Mesenteric fat pad (tissue), 1 donor: ENCODE measurements at regions not wholly inside any gene's neighbourhood (a gene's known extent, or its start where the extent isn't known, plus 50 kb on each side); places are given as distances from the start of the nearest gene placed in this dataset.

ENCODE experiments used
- DNase-seq: peaks from one replicate; pipeline ENCODE4 v3.0.0-alpha.2; 2020; ENCODE audit warnings: low spot score
- donor health status: DM: yes; HTN: yes; CAD: no.

DNA sequence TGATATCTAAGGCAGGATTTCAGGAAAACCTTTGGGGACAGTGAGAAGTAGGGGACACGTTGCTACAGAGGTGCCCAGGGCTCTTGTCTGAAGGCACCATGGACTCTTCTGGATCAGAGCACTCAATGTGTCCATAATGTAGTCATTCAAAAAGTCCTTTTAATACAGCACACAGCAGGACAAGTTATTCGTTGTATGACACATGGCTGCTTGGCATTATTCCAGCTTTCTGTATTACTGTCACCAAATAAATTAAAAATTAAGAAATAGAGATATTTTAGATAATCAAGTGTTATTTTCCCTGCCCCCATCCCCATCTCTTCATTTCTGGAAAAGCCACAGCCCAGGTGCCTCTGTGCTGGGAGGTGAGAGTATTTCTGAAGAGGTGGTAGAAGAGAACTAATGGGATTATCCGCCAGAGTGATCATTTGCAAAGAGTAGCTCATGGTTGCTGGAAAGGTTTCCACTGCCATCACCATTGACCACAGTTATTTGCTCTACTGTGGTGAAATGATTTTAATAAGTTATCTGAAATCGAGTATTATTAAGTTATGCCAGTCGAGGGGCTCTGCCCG, 83.0 kb downstream of the CXCL12 start:
- no peak for DNase-seq

DNA sequence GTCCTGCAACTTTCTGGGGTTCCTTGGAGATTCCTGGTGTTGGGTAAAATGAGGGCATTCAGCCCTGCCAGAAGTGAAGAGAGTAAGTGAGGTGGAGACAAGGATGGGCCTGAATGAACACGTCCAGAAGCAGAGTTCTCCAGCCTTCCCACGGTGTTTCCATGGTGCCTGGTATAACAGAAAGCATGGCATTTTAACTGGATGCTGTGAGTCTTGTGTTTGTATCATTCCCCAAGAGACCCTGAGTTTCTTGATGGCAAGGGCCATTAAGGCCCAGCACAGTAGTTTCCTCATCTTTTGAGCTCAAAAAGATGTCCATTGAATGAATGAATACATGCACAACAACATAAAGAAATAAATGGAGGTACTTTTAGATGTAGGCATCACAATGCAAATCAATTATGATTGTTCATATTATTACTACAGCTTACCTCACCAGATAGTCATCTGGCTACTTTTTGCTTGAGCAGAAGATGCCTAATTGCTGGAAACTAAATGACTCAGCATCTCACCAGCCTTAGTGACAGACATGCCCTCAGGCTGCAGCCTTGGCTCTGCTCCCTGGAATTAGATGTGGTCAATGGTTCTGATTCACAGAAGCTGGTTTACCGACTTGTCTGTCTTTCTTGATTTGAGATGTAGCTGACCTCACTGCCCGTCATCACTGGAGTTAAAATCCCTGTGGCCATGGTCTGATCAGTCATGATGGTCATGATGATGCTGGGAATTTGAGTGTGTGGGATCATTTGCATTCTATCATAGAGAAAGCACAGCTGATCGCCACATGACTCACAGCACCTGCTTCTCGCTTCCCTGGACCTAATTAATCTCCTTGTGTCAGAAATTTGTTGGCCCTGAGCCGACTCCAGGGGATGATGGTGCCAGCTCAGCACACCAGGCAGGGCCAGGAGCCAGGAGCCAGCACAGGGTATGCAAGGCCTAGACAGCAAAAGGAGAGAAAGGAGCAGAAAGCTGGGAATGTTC, 83.9 kb downstream of the CXCL12 start:
- no peak for DNase-seq

DNA sequence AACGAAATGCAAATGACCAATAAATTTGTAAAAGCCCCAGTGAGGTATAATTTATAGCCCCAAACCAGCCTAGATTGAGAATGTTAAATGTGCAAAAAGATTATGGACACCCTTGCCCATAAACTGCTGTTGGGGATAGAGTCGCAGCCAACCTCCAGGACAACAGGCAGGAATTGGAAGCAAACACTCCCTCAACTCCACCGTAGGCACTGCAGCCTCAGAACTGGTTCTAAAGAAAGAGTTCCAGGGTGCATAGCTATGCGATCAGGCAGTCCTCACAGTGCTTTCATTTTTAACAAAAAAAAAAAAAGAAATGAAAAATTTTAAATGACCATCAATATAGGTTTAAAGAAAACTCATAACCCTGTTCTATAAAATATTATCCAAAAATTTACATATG, 86.2 kb downstream of the CXCL12 start:
- no peak for DNase-seq

DNA sequence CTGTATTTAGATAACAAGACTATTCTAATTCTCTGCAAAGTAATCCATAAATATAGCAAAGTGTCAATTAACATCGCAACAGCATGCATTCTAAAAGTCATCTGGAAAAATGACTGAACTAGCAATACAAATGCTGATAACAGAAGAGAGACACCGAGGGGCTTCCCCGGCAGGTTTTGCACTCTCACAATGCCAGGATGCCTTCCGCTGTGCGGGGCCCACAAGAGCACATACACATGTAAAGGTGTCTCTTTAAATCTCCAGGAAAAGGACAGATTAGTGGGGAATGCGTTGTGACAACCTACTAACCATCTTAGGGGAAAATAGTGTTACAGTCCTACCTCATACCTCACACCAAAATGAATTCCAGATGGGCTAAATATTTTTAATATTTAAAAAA, 86.9 kb downstream of the CXCL12 start:
- DNase-seq = no peak

DNA sequence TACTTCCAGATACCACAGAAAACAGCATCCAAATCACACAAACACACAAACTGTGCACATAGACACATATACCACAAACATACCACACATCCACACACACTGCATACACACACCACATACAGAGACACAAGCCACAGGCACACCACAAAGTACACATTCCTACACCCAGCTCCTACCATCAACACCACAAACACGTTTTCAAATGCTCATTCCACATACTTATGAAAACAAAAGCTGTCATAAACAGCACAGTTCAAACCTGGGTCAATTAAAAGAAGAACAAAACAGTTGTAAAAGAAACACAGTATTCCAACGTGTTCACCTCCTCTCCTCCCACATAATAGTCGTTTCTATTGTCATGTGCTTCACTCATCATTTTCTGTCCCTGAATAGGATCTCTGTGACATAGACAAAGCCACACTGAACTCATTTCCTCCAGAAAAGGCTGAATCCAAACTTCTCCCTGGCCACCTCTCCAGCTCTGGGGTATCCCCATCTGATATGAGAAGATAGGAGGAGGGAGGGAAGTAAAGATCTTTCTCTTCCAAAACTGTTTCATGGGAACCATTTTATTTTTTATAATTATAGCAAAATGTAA, 89.2 kb downstream of the CXCL12 start:
- DNase-seq = no peak

DNA sequence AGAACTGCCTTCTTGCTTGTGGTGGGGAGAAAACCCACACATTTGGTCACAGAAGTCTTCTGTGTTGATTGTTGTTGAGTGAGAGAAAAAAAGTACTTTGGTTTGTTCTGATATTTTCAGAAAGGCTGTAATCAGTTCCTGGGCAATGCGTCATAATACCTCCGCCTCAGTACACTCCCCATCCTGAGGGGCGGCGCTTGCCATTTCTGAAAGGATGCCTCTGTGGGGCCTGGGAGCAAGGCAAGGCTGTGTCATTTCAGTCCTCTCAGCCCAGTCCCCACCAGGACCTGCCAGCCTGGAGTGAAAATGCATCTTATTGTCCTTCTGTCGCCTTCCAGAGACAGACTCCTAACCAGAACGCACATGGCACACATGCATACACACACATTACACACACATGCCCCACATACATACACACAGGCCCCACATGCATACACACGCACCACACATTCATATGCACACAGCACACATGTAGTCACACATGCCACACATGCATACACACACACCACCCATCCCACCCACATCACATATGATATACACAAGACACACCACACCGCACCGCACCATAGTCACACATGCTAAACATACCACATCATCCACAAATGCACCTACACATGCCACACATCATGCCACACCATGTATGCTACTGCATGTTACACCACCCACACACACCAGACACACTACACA, 90.0 kb downstream of the CXCL12 start:
- no peak for DNase-seq

DNA sequence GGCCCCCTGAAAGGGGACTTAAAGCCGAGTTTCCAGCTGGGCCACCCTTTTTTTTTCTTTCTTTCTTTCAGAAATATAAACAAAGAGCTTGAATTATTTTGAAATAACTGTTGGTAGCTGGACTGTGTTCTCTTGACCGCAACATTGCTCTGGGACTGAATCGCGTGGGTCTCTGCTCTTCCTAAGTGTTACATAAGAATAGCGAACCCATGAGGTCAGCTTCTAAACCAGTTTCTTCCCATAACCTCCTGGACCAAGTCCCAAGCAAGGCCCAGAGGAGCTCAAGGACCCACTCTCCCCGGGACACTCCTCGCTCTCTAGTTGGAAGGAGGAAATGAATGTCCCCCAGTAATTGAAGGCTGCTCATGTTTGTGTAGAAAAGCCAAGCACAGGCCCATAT, 91.1 kb downstream of the CXCL12 start:
- DNase-seq = no peak

DNA sequence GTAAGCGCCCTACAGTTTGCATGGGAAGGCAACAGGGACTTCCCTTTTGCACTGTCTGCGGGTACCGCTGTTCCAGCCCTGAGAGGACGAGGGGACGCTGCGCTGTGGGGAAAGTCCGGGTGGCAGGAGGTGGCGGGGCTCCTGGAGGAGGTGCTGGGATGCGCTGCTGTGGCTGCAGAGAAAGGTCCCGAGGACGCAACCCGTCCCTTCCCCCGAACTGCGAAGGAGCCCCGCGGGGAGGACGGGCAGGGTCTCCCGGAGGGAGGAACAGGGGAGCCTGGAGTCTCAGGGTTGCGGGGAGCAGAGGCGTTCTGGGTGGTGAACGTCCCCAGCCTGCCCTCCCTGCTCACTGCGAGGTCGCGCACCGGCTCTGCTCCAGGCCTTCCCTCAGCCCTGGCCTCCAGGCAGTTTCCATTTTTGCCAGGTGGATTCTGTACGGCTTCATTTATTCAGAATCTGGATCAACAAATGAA, 91.6 kb downstream of the CXCL12 start:
- no peak for DNase-seq

DNA sequence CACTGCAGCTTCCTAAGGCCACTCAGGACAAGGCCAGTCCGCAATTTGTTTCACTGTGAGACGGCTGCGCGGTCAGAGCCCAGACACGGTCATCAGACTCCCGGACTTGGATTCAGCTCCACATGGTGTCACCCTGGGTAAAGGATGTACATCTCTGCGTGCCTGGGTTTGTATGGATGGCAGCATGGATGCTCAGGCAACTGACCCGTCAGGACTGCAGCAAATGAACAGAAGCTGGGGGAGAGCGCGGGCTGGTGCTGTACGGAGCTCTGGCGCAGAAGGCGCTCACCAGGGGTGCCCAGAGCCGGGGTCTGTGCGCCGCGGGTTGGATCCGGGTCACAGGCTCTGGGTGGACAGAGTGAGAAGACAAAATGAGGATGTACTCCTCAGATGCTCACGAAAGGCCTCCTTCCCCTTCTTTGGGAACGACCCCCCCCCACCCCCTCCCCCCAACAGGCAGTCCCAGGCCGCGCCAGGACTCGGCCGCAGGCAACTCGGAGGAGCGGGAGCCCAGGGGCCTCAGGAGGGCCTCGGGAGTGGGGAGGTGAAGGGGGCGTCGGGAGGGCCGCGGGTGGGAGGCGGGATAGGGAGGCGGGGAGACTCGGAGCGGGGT, 92.4 kb downstream of the CXCL12 start:
- DNase-seq = no peak

DNA sequence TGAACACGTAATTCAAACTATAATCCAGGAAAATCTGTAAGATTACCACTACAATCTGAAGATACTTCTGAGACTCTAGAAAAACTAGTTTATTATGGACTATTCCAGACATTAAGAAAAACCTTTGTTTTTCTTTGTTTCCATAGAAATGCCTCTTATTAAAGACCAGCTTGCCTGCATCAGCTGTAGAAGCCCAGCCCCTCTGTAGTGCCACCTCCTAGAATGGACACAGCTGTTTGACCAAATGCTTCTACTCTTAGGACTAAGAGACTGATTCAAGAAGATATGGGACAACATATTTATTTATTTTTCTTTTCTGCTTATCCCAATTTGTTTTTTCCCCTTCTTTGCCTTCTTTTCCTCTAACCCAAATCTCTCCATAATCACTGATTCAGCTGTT, 93.8 kb downstream of the CXCL12 start:
- no peak for DNase-seq

DNA sequence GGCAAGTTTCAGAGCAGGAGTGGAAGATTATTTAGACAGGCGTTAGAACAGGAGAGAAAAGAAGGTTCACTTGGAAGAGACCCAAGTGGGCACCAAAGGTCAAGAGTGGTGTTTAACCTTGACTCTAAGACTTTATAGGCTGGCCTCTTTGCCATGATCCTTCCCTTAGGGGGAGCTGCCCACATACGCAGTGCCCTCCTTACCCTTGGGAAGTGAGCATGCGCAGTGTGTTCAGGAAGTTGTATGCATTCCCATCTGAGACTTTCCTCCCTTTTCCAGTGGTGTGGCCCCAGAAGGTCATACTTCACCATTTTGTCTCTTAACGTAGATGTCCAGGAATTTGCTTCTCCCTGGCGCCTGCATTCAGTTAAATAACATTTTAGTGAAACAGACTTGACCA, 95.8 kb downstream of the CXCL12 start:
- DNase-seq = no peak

DNA sequence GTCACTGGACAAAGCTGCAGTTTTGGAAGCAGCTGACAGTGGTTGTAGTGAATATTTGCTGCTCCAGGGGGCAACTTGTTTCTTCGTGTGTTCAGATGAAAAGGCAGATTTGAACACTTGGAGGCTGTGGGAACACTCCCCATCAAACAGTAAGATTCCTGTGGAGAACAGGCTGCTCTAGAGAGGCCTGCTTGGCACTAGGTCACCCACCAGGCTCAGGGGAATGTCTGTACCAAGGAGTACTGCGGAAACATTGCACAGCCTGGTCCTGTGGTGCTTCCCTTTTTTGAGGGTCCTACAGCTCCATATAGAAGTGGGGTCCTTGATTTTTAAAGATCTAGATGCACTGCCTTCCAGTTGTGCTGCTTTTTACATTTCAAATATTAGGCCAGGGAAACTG, 97.5 kb downstream of the CXCL12 start:
- DNase-seq = no peak

DNA sequence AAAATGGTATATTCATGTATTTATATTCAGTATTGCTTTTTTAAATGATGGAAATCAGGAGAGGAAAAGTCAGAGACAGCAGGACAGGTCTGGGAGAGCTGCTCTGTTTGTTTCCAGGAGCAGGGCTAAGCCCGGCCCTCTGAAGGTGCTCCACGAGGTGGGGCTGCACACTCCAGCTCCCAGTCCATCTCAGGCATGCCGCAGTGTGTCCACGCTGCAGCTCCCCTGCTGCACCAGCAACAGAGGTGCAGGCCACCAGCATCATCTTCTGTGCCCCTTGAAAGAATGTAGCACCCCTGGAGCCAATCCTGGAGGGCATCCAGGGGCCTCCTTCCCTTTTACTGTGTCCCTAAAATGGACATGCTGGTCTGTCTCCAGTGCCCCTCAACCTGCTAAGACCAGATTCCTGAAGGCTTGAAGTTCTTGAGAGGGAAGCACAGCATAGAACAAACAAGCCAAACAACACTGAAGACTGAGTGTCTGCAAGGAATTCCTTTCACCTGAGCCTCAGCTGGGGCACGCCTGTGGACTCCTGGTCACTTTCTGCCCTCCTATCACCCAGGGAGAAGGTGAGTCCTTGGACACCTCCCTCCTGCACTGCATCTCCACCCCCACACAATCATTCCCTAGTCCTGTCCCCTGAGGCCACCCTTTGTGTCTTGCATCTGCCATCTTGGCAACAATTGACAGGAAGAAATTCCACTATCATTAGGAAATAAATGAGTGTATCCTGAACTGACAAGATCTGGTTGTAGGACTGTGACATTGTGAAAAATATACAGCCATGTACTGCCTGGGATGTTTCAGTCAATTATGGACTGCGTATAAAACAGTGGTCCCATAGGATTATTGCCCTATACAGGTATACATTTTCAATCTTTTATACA, 100.5 kb downstream of the CXCL12 start:
- no peak for DNase-seq

DNA sequence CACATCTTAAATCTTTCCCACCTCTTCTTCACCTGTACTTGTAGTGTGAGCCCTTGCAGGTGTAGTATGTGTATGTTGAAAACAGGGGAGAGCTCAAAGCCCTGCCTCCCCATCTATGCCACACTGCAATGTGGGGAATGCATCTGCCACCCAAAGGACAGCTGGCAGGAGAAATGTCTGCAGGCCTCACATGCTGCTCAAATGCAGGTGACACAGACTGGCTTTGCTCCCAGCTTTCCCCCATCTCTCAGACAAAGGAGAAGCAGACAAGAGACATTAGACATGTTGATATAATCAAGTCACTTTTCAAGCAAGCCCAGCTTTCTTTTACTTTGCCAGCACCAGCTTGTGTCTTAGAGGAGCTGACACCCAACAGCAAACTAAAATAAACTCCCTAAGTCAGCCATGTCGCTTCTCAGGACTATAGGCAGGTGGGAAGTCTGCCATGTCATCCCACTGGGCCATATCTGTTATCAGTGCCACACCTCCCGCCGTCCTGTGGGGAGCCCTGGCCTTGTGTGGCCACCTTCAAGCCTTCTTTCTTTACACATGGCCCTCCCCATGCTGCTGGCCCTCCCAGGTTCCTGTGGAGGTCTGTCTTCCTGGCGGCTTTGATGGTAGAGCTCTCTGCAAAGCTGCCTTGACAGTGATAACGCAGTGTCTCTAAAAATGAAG, 102.1 kb downstream of the CXCL12 start:
- no peak for DNase-seq

DNA sequence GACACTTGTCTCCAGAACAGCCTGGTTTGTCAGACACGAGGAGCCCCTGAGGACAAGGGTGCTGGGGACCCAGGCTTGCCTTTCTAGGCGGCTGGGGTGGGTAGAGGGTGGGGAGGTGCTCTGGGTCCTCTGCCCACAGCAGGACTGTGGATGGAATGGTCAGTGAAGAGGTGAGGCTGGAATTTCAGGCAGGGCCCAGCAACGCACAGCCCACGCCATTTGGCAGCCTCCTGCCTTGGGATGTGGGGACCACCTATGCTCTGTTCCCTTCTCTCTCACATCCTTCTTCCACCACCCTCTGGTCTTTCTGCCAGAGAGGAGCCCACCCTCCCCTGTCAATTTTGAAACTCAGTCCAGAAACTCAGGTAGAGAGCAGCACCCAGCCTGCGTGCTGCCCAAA, 103.2 kb downstream of the CXCL12 start:
- no peak for DNase-seq

DNA sequence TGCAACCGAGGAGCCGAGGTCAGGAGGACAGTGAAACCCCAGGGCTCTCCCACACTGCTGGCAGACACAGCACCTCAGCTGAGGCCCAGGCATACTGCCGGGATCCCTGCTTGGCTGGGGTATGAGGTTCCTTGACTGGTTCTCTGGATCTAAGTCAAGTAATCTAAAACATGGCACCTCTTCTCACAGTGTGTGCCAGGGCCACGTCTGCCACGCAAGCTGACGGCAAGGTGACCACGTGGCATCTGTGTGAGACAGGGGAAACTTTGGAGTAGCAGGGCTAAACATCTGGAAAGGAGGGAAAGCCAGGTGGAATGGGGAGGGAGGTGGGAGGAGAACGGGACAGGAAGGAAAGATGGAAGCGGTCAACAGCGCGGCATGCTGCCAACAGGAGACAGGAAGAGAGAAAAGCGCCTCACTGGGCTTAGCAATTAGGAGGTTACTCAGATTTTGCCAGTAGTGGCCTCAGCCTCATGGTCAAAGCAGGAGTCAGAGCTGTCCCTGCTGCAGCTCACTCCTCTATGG, 103.7 kb downstream of the CXCL12 start:
- no peak for DNase-seq

DNA sequence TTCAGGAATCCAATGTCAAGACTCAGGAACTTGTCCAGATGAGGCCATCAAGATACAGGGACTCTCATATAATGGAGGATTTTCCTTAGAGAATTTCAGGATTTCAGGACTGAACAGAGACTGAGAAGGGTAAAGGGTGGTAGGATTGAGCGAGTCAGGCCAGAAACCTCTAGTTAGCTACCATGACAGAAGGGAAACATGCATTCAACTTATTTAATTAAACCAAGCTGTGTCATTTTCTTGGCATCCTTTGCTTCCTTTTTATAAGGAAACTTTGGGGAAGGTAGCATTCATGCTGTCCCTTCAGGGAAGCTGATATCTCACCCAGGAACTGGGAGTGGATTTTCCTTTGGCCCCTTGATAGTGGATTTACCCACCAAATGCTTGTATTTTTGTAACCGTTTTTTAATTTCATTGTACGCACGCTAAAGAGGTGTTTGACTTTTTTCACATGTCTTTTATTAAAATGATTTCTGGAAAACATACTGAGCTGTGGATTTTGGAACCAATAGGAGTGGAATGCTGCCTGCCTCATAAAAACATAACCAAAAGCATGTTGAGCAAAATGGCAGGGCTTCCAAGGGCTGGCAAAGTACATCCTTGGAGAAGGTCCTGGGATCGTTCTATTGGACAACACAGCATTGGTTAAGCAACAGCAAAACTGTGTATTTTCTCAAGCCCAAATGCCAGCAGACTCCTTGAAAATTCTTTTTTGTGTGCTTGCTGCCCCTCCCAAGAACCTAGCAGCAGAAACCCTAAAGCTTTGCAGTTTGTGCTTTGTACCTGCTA, 104.5 kb downstream of the CXCL12 start:
- DNase-seq = no peak

DNA sequence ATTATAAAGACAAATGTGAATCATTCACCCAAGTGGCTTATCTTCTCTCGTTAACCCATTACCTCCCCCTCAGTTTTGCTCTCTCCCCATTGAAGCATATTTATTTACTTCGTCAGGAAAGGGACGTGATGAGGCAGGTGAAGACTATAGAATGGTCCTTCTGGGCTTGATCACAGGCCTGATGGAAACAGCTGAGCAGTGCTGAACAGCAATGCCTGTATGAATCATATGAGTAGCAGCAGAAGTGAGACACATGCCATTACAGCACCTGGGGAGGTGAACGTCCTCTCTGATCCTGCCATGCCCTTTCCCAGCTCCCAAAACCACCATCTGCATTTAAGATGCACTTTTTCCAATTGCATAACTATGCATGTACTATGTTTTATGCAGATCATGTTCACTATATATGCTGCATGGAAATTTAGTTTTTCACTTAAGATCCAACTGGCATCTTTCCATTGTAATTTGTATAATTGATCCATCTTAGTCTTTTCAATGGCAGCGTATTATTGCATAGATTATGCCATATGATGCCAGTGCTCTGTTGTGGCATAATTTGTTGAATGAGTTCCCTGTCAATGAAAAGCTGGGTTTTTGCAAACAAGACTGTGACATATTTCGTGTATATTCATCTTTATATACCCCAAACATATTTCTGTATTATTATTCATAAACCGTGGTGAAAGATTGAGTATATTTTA, 105.3 kb downstream of the CXCL12 start:
- no peak for DNase-seq
